Loucy (cell line): ENCODE measurements at regions not wholly inside any gene's neighbourhood (a gene's known extent, or its start where the extent isn't known, plus 50 kb on each side); places are given as distances from the start of the nearest gene placed in this dataset.

ENCODE experiments used
- H2AFZ ChIP-seq: fragments of 200-600 bp; sonication (generic); 2 replicates; pipeline ENCODE4 v1.6.0; 2016; ENCODE audit warnings: antibody characterized with exemption, mild to moderate bottlenecking, low read length, moderate library complexity
- H3F3A ChIP-seq: fragments of 200-600 bp; 2 replicates; pipeline ENCODE4 v1.6.0; 2016; ENCODE audit warnings: antibody characterized with exemption, low read depth, mild to moderate bottlenecking
- H3K27me3 ChIP-seq: fragments of 200-600 bp; sonication (generic); 2 replicates; pipeline ENCODE4 v1.6.1; 2014; ENCODE audit warnings: low read length, mild to moderate bottlenecking; ENCODE audit not compliant: insufficient read depth, poor library complexity, severe bottlenecking
- H3K36me3 ChIP-seq: fragments of 200-600 bp; sonication (generic); 2 replicates; pipeline ENCODE4 v1.6.1; 2016; ENCODE audit warnings: low read length; ENCODE audit not compliant: insufficient read depth
- H3K4me1 ChIP-seq: fragments of 200-600 bp; sonication (generic); 2 replicates; pipeline ENCODE4 v1.5.1; 2014; ENCODE audit warnings: low read length, mild to moderate bottlenecking; ENCODE audit not compliant: insufficient read depth, poor library complexity, severe bottlenecking
- H3K4me2 ChIP-seq: fragments of 200-600 bp; sonication (generic); 2 replicates; pipeline ENCODE4 v1.6.0; 2014; ENCODE audit warnings: antibody characterized with exemption, low read length, low read depth, mild to moderate bottlenecking; ENCODE audit not compliant: poor library complexity, severe bottlenecking
- H3K4me3 ChIP-seq: fragments of 200-600 bp; sonication (generic); 2 replicates; pipeline ENCODE4 v1.5.1; 2014; ENCODE audit warnings: low read length, mild to moderate bottlenecking, mixed read lengths; ENCODE audit not compliant: poor library complexity, severe bottlenecking
- H3K79me2 ChIP-seq: fragments of 200-600 bp; sonication (generic); 2 replicates; pipeline ENCODE4 v1.6.1; 2014; ENCODE audit warnings: low read length; ENCODE audit not compliant: insufficient read depth
- H3K9ac ChIP-seq: fragments of 200-600 bp; sonication (generic); 2 replicates; pipeline ENCODE4 v1.6.0; 2014; ENCODE audit warnings: mild to moderate bottlenecking, low read depth, low read length, moderate library complexity; ENCODE audit not compliant: poor library complexity, severe bottlenecking
- H3K9me2 ChIP-seq: fragments of 200-600 bp; sonication (generic); replicated peaks from 2 replicates; pipeline ENCODE4 v1.6.1; 2016; ENCODE audit warnings: low read depth, low read length, mixed read lengths
- H3K9me3 ChIP-seq: fragments of 200-600 bp; sonication (generic); 2 replicates; pipeline ENCODE4 v1.6.1; 2014; ENCODE audit warnings: mild to moderate bottlenecking, antibody characterized with exemption, low read length, low read depth; ENCODE audit not compliant: insufficient read depth
- H4K20me1 ChIP-seq: fragments of 200-600 bp; sonication (generic); 2 replicates; pipeline ENCODE4 v1.6.0; 2014; ENCODE audit warnings: antibody characterized with exemption, low read length, mild to moderate bottlenecking; ENCODE audit not compliant: insufficient read depth, poor library complexity, severe bottlenecking
- CTCF ChIP-seq: fragments of 200-600 bp; sonication (generic); conservative IDR thresholded peaks from 2 replicates; pipeline ENCODE4 v1.5.1; 2014; ENCODE audit warnings: mild to moderate bottlenecking, antibody characterized with exemption, low read length
- EZH2phosphoT487 ChIP-seq: fragments of 200-600 bp; IDR thresholded peaks from 2 replicates; pipeline ENCODE4 v1.6.1; 2018; ENCODE audit warnings: antibody characterized with exemption, mild to moderate bottlenecking, moderate library complexity, borderline replicate concordance

- H3K9ac ChIP-seq = no peak overlapping the region
- H4K20me1 ChIP-seq = no peaks in the 10 kb centered on the region
- no peaks in the 10 kb centered on the region for H3K9me3 ChIP-seq
- TF ChIP-seq CTCF (peak; percentile 77), EZH2phosphoT487 (no peak)
- no peaks in the 10 kb centered on the region for H3K27me3 ChIP-seq
- no peak overlapping the region for H3K4me2 ChIP-seq
- H3K4me3 ChIP-seq = no peak overlapping the region
- no peaks in the 10 kb centered on the region for H3K36me3 ChIP-seq
- H3K9me2 ChIP-seq = no peaks in the 10 kb centered on the region
- H3K4me1 ChIP-seq = no peaks in the 10 kb centered on the region
- no peaks in the 10 kb centered on the region for H3K79me2 ChIP-seq
- H3F3A ChIP-seq = no peaks in the 10 kb centered on the region
- H2AFZ ChIP-seq = no peak overlapping the region
Measured at GRCh38 chr3:22117751-22118346, 366.8 kb upstream of the ZNF385D start.

DNA sequence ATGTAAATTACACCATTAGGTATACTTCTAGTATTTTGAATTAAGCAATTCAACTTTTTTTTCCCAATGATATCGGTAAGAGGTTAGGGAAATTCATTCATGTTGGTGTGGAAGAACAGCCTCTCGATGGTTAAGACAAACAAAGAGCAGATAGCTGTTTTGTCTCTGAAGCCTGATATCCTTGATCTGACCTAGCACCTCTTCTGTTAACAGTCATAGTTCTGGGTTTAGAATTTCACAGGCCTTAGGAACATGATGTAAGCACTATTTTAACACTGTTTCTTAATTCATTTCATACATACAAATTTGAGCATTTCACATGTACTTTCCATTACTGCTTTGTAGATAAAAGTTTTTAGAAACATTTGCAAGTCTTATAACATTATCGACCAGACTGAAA, 367.5 kb upstream of the ZNF385D start:
- no peak for TF ChIP-seq EZH2phosphoT487
- no peak for TF ChIP-seq CTCF

GRCh38 chr3:22121068-22121701, 370.2 kb upstream of the ZNF385D start:
- Histone ChIP-seq H3F3A (no peaks in the 10 kb centered on the region), H2AFZ (no peak overlapping the region), H3K4me3 (no peak overlapping the region), H3K79me2 (no peaks in the 10 kb centered on the region), H3K27me3 (no peaks in the 10 kb centered on the region), H3K4me2 (no peak overlapping the region), H3K9ac (no peak overlapping the region), H3K36me3 (no peaks in the 10 kb centered on the region), H4K20me1 (no peaks in the 10 kb centered on the region), H3K4me1 (no peaks in the 10 kb centered on the region), H3K9me2 (no peaks in the 10 kb centered on the region), H3K9me3 (no peaks in the 10 kb centered on the region)
- TF ChIP-seq EZH2phosphoT487 (no peak), CTCF (no peak)

More for the DNA sequence above, 367.5 kb upstream of the ZNF385D start:
- Histone ChIP-seq H3K4me2 (no peak overlapping the region), H3K9me3 (no peaks in the 10 kb centered on the region), H3F3A (no peaks in the 10 kb centered on the region), H3K27me3 (no peaks in the 10 kb centered on the region), H2AFZ (no peak overlapping the region), H3K36me3 (no peaks in the 10 kb centered on the region), H4K20me1 (no peaks in the 10 kb centered on the region), H3K9ac (no peak overlapping the region), H3K9me2 (no peaks in the 10 kb centered on the region), H3K4me1 (no peaks in the 10 kb centered on the region), H3K79me2 (no peaks in the 10 kb centered on the region), H3K4me3 (no peak overlapping the region)
